ENCODE measurements at regions not wholly inside any gene's neighbourhood (a gene's known extent, or its start where the extent isn't known, plus 50 kb on each side); places are given as distances from the start of the nearest gene placed in this dataset.
A peak's percentile ranks its signal among the peaks of the same experiment; 100 is the strongest.

- Histone ChIP-seq H4K8ac (ENCODE audit: low read length) (no peak overlapping the region), H3K4me2 (ENCODE audit: low read length, poor library complexity, severe bottlenecking) (no peak overlapping the region), H3K27me3 (ENCODE audit: control insufficient read depth in 1 of 2, insufficient read depth in 1 of 2, low read length in 2 of 2) (no peaks in the 10 kb centered on the region), H4K91ac (ENCODE audit: low read length) (no peak overlapping the region), H3K18ac (ENCODE audit: low read depth in 1 of 2, low read length in 2 of 2) (no peak overlapping the region), H3K4ac (ENCODE audit: low read depth in 1 of 2, low read length in 2 of 2) (no peak overlapping the region), H2AFZ (ENCODE audit: low read depth, low read length) (no peak overlapping the region), H2BK12ac (ENCODE audit: low read length in 2 of 2) (no peak overlapping the region), H3K79me1 (replicated peaks; ENCODE audit: low read length, poor library complexity, severe bottlenecking) (no peaks in the 10 kb centered on the region), H3K27ac (ENCODE audit: low read length, poor library complexity, severe bottlenecking) (no peak overlapping the region), H3K14ac (ENCODE audit: low read length in 2 of 2) (no peak overlapping the region), H2BK120ac (ENCODE audit: low read depth, low read length) (no peak overlapping the region), H3K23ac (ENCODE audit: low read length in 2 of 2) (no peak overlapping the region), H3K9me3 (ENCODE audit: control insufficient read depth, low read length) (no peaks in the 10 kb centered on the region), H2BK15ac (ENCODE audit: low read depth, poor library complexity, severe bottlenecking) (no peak overlapping the region), H3K36me3 (ENCODE audit: control insufficient read depth in 1 of 2, insufficient read depth in 2 of 2, low read depth in 1 of 2, low read length in 2 of 2) (no peaks in the 10 kb centered on the region), H2AK5ac (ENCODE audit: low read length, severe bottlenecking) (no peak overlapping the region), H3K4me1 (ENCODE audit: control insufficient read depth, insufficient read depth, low read depth, low read length) (no peaks in the 10 kb centered on the region), H2BK5ac (ENCODE audit: low read depth, low read length, poor library complexity, severe bottlenecking) (no peak overlapping the region), H3K9ac (ENCODE audit: low read length) (no peak overlapping the region), H3K4me3 (ENCODE audit: insufficient read depth in 1 of 2, low read depth in 1 of 2, low read length in 2 of 2) (no peak overlapping the region)
- WGBS, result no CpG with 5 or more reads among the region's 1 CpG
- DNase-seq, result no peak
These were observed 230.6 kb upstream of the PDGFD start for GRCh38 chr11:104394508-104394907.

DNA sequence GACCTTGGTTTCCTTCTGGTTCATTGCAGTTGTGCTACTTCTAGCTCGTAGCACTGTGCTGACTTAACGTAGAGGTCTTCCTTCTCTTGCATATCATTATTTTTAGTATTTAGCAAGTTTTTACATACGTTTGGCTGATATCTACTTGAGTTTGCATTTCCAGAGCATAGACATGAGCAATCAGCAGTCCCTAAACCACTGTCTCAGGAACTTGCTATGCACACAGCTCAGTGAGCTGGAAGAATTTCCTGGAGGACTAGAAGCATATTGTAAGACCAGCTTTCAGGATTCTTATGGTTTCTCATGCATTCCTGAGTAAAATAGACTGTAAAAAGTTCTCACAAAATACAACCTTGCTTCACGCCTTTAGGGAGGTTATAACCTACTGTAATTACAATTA lies 226.7 kb upstream of the PDGFD start:
- Histone ChIP-seq H2BK15ac (ENCODE audit: low read depth, poor library complexity, severe bottlenecking) (no peak overlapping the region), H2BK5ac (ENCODE audit: low read depth, low read length, poor library complexity, severe bottlenecking) (no peak overlapping the region), H2BK12ac (ENCODE audit: low read length in 2 of 2) (no peak overlapping the region), H3K36me3 (ENCODE audit: control insufficient read depth in 1 of 2, insufficient read depth in 2 of 2, low read depth in 1 of 2, low read length in 2 of 2) (no peaks in the 10 kb centered on the region), H3K9ac (ENCODE audit: low read length) (no peak overlapping the region), H3K4me2 (ENCODE audit: low read length, poor library complexity, severe bottlenecking) (peak overlapping the region; percentile 14), H2AFZ (ENCODE audit: low read depth, low read length) (no peak overlapping the region), H3K14ac (ENCODE audit: low read length in 2 of 2) (no peak overlapping the region), H3K18ac (ENCODE audit: low read depth in 1 of 2, low read length in 2 of 2) (no peak overlapping the region), H4K8ac (ENCODE audit: low read length) (no peak overlapping the region), H3K4ac (ENCODE audit: low read depth in 1 of 2, low read length in 2 of 2) (no peak overlapping the region), H3K27me3 (ENCODE audit: control insufficient read depth in 1 of 2, insufficient read depth in 1 of 2, low read length in 2 of 2) (no peaks in the 10 kb centered on the region), H3K4me3 (ENCODE audit: insufficient read depth in 1 of 2, low read depth in 1 of 2, low read length in 2 of 2) (no peak overlapping the region), H3K79me1 (replicated peaks; ENCODE audit: low read length, poor library complexity, severe bottlenecking) (no peaks in the 10 kb centered on the region), H4K91ac (ENCODE audit: low read length) (no peak overlapping the region), H3K27ac (ENCODE audit: low read length, poor library complexity, severe bottlenecking) (peak overlapping the region; percentile 97), H3K9me3 (ENCODE audit: control insufficient read depth, low read length) (no peaks in the 10 kb centered on the region), H3K4me1 (ENCODE audit: control insufficient read depth, insufficient read depth, low read depth, low read length) (no peaks in the 10 kb centered on the region), H3K23ac (ENCODE audit: low read length in 2 of 2) (no peak overlapping the region), H2BK120ac (ENCODE audit: low read depth, low read length) (no peak overlapping the region), H2AK5ac (ENCODE audit: low read length, severe bottlenecking) (no peak overlapping the region)
- WGBS, result 89% methylated on average over 4 of the region's 4 CpGs
- DNase-seq, result no peak

GRCh38 chr11:104385884-104386283 lies 221.9 kb upstream of the PDGFD start:
- no peak overlapping the region for H3K4me2 ChIP-seq (ENCODE audit: low read length, poor library complexity, severe bottlenecking)
- no peak overlapping the region for H3K18ac ChIP-seq (ENCODE audit: low read depth in 1 of 2, low read length in 2 of 2)
- no peak overlapping the region for H4K8ac ChIP-seq (ENCODE audit: low read length)
- H3K9me3 ChIP-seq (ENCODE audit: control insufficient read depth, low read length), result no peaks in the 10 kb centered on the region
- no peak overlapping the region for H3K23ac ChIP-seq (ENCODE audit: low read length in 2 of 2)
- H2BK12ac ChIP-seq (ENCODE audit: low read length in 2 of 2), result no peak overlapping the region
- H2BK15ac ChIP-seq (ENCODE audit: low read depth, poor library complexity, severe bottlenecking), result no peak overlapping the region
- H3K14ac ChIP-seq (ENCODE audit: low read length in 2 of 2), result no peak overlapping the region
- no peak overlapping the region for H2BK5ac ChIP-seq (ENCODE audit: low read depth, low read length, poor library complexity, severe bottlenecking)
- no peaks in the 10 kb centered on the region for H3K36me3 ChIP-seq (ENCODE audit: control insufficient read depth in 1 of 2, insufficient read depth in 2 of 2, low read depth in 1 of 2, low read length in 2 of 2)
- no peak overlapping the region for H4K91ac ChIP-seq (ENCODE audit: low read length)
- no peaks in the 10 kb centered on the region for H3K4me1 ChIP-seq (ENCODE audit: control insufficient read depth, insufficient read depth, low read depth, low read length)
- H3K79me1 ChIP-seq (replicated peaks; ENCODE audit: low read length, poor library complexity, severe bottlenecking), result no peaks in the 10 kb centered on the region
- no peak overlapping the region for H3K4ac ChIP-seq (ENCODE audit: low read depth in 1 of 2, low read length in 2 of 2)
- H2AFZ ChIP-seq (ENCODE audit: low read depth, low read length), result no peak overlapping the region
- no peak overlapping the region for H3K27ac ChIP-seq (ENCODE audit: low read length, poor library complexity, severe bottlenecking)
- H2AK5ac ChIP-seq (ENCODE audit: low read length, severe bottlenecking), result no peak overlapping the region
- no peak for DNase-seq
- no CpG with 5 or more reads among the region's 1 CpG for WGBS
- no peaks in the 10 kb centered on the region for H3K27me3 ChIP-seq (ENCODE audit: control insufficient read depth in 1 of 2, insufficient read depth in 1 of 2, low read length in 2 of 2)
- no peak overlapping the region for H3K9ac ChIP-seq (ENCODE audit: low read length)
- no peak overlapping the region for H2BK120ac ChIP-seq (ENCODE audit: low read depth, low read length)
- H3K4me3 ChIP-seq (ENCODE audit: insufficient read depth in 1 of 2, low read depth in 1 of 2, low read length in 2 of 2), result no peak overlapping the region

- H2AK5ac ChIP-seq (ENCODE audit: low read length, severe bottlenecking), result no peak overlapping the region
- H2BK120ac ChIP-seq (ENCODE audit: low read depth, low read length), result no peak overlapping the region
These were observed 216.4 kb upstream of the PDGFD start for GRCh38 chr11:104380358-104380757.

More at GRCh38 chr11:104380358-104380757, 216.4 kb upstream of the PDGFD start:
- Histone ChIP-seq H3K9ac (ENCODE audit: low read length) (no peak overlapping the region), H3K4me2 (ENCODE audit: low read length, poor library complexity, severe bottlenecking) (no peak overlapping the region), H2AFZ (ENCODE audit: low read depth, low read length) (no peak overlapping the region), H3K27ac (ENCODE audit: low read length, poor library complexity, severe bottlenecking) (peak overlapping the region; percentile 59), H3K27me3 (ENCODE audit: control insufficient read depth in 1 of 2, insufficient read depth in 1 of 2, low read length in 2 of 2) (no peaks in the 10 kb centered on the region), H3K23ac (ENCODE audit: low read length in 2 of 2) (no peak overlapping the region), H4K8ac (ENCODE audit: low read length) (no peak overlapping the region), H4K91ac (ENCODE audit: low read length) (no peak overlapping the region), H2BK5ac (ENCODE audit: low read depth, low read length, poor library complexity, severe bottlenecking) (no peak overlapping the region), H2BK15ac (ENCODE audit: low read depth, poor library complexity, severe bottlenecking) (no peak overlapping the region), H2BK12ac (ENCODE audit: low read length in 2 of 2) (no peak overlapping the region), H3K36me3 (ENCODE audit: control insufficient read depth in 1 of 2, insufficient read depth in 2 of 2, low read depth in 1 of 2, low read length in 2 of 2) (no peaks in the 10 kb centered on the region), H3K4me1 (ENCODE audit: control insufficient read depth, insufficient read depth, low read depth, low read length) (no peaks in the 10 kb centered on the region), H3K79me1 (replicated peaks; ENCODE audit: low read length, poor library complexity, severe bottlenecking) (no peaks in the 10 kb centered on the region), H3K4ac (ENCODE audit: low read depth in 1 of 2, low read length in 2 of 2) (no peak overlapping the region), H3K14ac (ENCODE audit: low read length in 2 of 2) (no peak overlapping the region), H3K9me3 (ENCODE audit: control insufficient read depth, low read length) (no peaks in the 10 kb centered on the region), H3K4me3 (ENCODE audit: insufficient read depth in 1 of 2, low read depth in 1 of 2, low read length in 2 of 2) (no peak overlapping the region), H3K18ac (ENCODE audit: low read depth in 1 of 2, low read length in 2 of 2) (no peak overlapping the region)
- DNase-seq, result no peak
